CD4-positive, alpha-beta T cell (primary cell): ENCODE measurements at regions not wholly inside any gene's neighbourhood (a gene's known extent, or its start where the extent isn't known, plus 50 kb on each side); places are given as distances from the start of the nearest gene placed in this dataset.

Experiments
- ATAC-seq: fragments of 200-7000 bp; cut with Tn5 transposase; one replicate; pipeline ENCODE4 v1.10.0; 2022; ENCODE audit warnings: mild to moderate bottlenecking; ENCODE audit not compliant: poor library complexity
- CTCF ChIA-PET: fragments of 350-600 bp; sonication (Branson Sonifier 250); formaldehyde crosslinking; loops from one replicate; lab custom pipeline; 2021; ENCODE audit warnings: antibody characterized with exemption, inconsistent platforms; lab: Charles Lee
- POLR2A ChIA-PET: fragments of 350-600 bp; sonication (Branson Sonifier 250); formaldehyde crosslinking; loops from one replicate; lab custom pipeline; 2021; ENCODE audit warnings: antibody characterized with exemption, inconsistent platforms; lab: Charles Lee
- DNase-seq, 14 experiments: peaks; one replicate each; pipeline ENCODE4 v3.0.0-alpha.2; 2013 to 2020; ENCODE audit warnings: mixed read lengths in 2 of 14
- H3K27ac ChIP-seq, 2 donors: one replicate each; pipeline versions ENCODE4 v1.5.1 to v1.7.0; 2013; ENCODE audit warnings: low read length in 2 of 2, low read depth in 1 of 2, mild to moderate bottlenecking in 1 of 2
- H3K27me3 ChIP-seq, 2 experiments: 1 replicate in 1 of 2; 2 replicates in 1 of 2; pipeline versions ENCODE4 v1.6.1 to v1.7.0; 2013; ENCODE audit warnings: low read length in 2 of 2, control low read depth in 1 of 2, mild to moderate bottlenecking in 1 of 2, moderate library complexity in 1 of 2; ENCODE audit not compliant: insufficient read depth in 2 of 2, control insufficient read depth in 1 of 2
- H3K36me3 ChIP-seq: one replicate; pipeline ENCODE4 v1.6.1; 2013; ENCODE audit warnings: low read length, control low read depth; ENCODE audit not compliant: insufficient read depth
- H3K4me1 ChIP-seq: one replicate; pipeline ENCODE4 v1.6.1; 2013; ENCODE audit warnings: low read length, control low read depth; ENCODE audit not compliant: insufficient read depth
- H3K4me3 ChIP-seq: one replicate; pipeline ENCODE4 v1.5.1; 2013; ENCODE audit warnings: mild to moderate bottlenecking, low read length, moderate library complexity
- H3K9me3 ChIP-seq, 2 experiments: 1 replicate in 1 of 2; 2 replicates in 1 of 2; pipeline versions ENCODE4 v1.6.1 to v1.7.0; 2013; ENCODE audit warnings: low read length in 2 of 2, mild to moderate bottlenecking in 2 of 2, control low read depth in 1 of 2, moderate library complexity in 1 of 2; ENCODE audit not compliant: control insufficient read depth in 1 of 2, insufficient read depth in 1 of 2
- H3K27ac Mint-ChIP-seq: one replicate; pipeline ENCODE4 v1.8.0; 2020; ENCODE audit warnings: mixed read lengths
- H3K27me3 Mint-ChIP-seq: one replicate; pipeline ENCODE4 v1.8.0; 2021; ENCODE audit warnings: mixed read lengths
- H3K36me3 Mint-ChIP-seq: one replicate; pipeline ENCODE4 v1.8.0; 2021; ENCODE audit warnings: low read depth, mixed read lengths
- H3K4me1 Mint-ChIP-seq: one replicate; pipeline ENCODE4 v1.8.0; 2021; ENCODE audit warnings: low read depth, mixed read lengths
- H3K4me3 Mint-ChIP-seq: one replicate; pipeline ENCODE4 v1.8.0; 2020; ENCODE audit warnings: mild to moderate bottlenecking, mixed read lengths
- H3K9me3 Mint-ChIP-seq: one replicate; pipeline ENCODE4 v1.8.0; 2020; ENCODE audit warnings: mixed read lengths
- intact Hi-C, 2 experiments: fragments of 100-400 bp; cut with DNase I in 1 of 2; cut with micrococcal nuclease in 1 of 2; formaldehyde crosslinking; loops; one replicate each; pipeline versions ENCODE4 v1.15.1 to v1.9.0; 2023 to 2025; cut with DNase I, micrococcal nuclease
- TF ChIP-seq, protein P1 (sequence below): fragments of 200-600 bp; IDR thresholded peaks from one replicate; pipeline ENCODE4 v1.8.0; 2022; ENCODE audit warnings: antibody characterized with exemption, mild to moderate bottlenecking

GRCh38 chr13:44174769-44175425 is 198.7 kb upstream of the SERP2 start:
- Mint-ChIP-seq H3K4me1 (no peaks in the 10 kb centered on the region), H3K9me3 (no peaks in the 10 kb centered on the region), H3K4me3 (no peak overlapping the region), H3K36me3 (no peaks in the 10 kb centered on the region), H3K27me3 (no peaks in the 10 kb centered on the region), H3K27ac (no peak overlapping the region)
- ATAC-seq (no peak), DNase-seq (no peak)
- Histone ChIP-seq H3K27me3 (no peaks in the 10 kb centered on the region), H3K27ac (no peak overlapping the region), H3K9me3 (no peaks in the 10 kb centered on the region), H3K4me3 (no peak overlapping the region), H3K36me3 (no peaks in the 10 kb centered on the region), H3K4me1 (no peaks in the 10 kb centered on the region)
- CTCF ChIA-PET, result no interaction called here
- POLR2A ChIA-PET, result no interaction called here
- intact Hi-C loops, result no loop called here
- TF ChIP-seq, protein P1, sequence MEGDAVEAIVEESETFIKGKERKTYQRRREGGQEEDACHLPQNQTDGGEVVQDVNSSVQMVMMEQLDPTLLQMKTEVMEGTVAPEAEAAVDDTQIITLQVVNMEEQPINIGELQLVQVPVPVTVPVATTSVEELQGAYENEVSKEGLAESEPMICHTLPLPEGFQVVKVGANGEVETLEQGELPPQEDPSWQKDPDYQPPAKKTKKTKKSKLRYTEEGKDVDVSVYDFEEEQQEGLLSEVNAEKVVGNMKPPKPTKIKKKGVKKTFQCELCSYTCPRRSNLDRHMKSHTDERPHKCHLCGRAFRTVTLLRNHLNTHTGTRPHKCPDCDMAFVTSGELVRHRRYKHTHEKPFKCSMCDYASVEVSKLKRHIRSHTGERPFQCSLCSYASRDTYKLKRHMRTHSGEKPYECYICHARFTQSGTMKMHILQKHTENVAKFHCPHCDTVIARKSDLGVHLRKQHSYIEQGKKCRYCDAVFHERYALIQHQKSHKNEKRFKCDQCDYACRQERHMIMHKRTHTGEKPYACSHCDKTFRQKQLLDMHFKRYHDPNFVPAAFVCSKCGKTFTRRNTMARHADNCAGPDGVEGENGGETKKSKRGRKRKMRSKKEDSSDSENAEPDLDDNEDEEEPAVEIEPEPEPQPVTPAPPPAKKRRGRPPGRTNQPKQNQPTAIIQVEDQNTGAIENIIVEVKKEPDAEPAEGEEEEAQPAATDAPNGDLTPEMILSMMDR, result no peak

- Mint-ChIP-seq H3K27me3 (no peaks in the 10 kb centered on the region), H3K9me3 (no peaks in the 10 kb centered on the region), H3K4me1 (no peaks in the 10 kb centered on the region), H3K27ac (no peak overlapping the region), H3K4me3 (no peak overlapping the region), H3K36me3 (no peaks in the 10 kb centered on the region)
- Histone ChIP-seq H3K4me1 (no peaks in the 10 kb centered on the region), H3K27ac (no peak overlapping the region), H3K27me3 (no peaks in the 10 kb centered on the region), H3K4me3 (no peak overlapping the region), H3K9me3 (no peaks in the 10 kb centered on the region), H3K36me3 (no peaks in the 10 kb centered on the region)
- ChIA-PET POLR2A (no interaction called here), CTCF (no interaction called here)
- intact Hi-C loops, result no loop called here
- ATAC-seq, result no peak
- DNase-seq, result no peak
- TF ChIP-seq, protein P1, result no peak
Observed at GRCh38 chr13:44176173-44176572, 197.5 kb upstream of the SERP2 start.

GRCh38 chr13:44180876-44181536 is 192.6 kb upstream of the SERP2 start:
- no peaks in the 10 kb centered on the region for H3K9me3 ChIP-seq
- no peaks in the 10 kb centered on the region for H3K36me3 Mint-ChIP-seq
- ATAC-seq (no peak), DNase-seq (no peak)
- H3K4me3 Mint-ChIP-seq, result no peak overlapping the region
- H3K27ac ChIP-seq, result no peak overlapping the region
- H3K4me1 ChIP-seq, result no peaks in the 10 kb centered on the region
- no peak overlapping the region for H3K4me3 ChIP-seq
- no peaks in the 10 kb centered on the region for H3K27me3 ChIP-seq
- ChIA-PET CTCF (no interaction called here), POLR2A (no interaction called here)
- intact Hi-C loops, result no loop called here
- TF ChIP-seq, protein P1, result no peak
- no peaks in the 10 kb centered on the region for H3K9me3 Mint-ChIP-seq
- H3K27me3 Mint-ChIP-seq, result no peaks in the 10 kb centered on the region
- H3K4me1 Mint-ChIP-seq, result no peaks in the 10 kb centered on the region
- no peak overlapping the region for H3K27ac Mint-ChIP-seq
- no peaks in the 10 kb centered on the region for H3K36me3 ChIP-seq
